ENCODE measurements at regions not wholly inside any gene's neighbourhood (a gene's known extent, or its start where the extent isn't known, plus 50 kb on each side); places are given as distances from the start of the nearest gene placed in this dataset.

DNA sequence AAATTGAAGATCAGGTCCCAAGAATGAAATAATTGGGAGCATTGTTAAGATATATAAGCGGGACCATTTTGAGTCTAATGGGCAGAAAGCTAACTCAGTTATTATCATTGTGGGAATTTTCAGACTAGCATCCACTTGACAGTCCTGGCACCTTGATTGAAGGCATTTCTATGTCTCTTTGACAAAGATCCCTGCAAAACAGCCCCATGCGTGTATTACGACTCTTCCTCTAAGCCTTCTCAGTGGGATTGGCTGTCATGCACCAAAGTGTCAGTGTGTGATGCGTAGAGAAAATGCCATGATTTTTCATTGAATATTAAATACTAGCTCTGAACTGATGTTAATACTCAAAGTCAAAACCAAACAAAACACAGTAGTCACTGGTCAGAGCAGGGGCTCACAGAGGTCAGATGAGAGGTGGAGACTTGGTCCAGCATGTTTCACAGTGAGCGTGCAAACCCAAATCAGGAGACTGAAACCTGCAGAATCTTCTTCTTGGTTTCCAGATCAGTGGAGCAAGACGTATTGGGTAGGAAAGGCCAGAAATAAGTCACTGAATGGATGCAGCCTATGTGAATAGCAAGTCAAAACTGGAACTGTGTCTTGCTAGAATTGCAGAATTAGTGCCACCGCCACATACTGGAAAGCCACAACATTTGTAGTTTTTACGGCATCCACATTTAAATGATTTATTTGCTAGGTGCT is 303.6 kb upstream of the AKR1E2 start:
- DNase-seq = no peak

DNA sequence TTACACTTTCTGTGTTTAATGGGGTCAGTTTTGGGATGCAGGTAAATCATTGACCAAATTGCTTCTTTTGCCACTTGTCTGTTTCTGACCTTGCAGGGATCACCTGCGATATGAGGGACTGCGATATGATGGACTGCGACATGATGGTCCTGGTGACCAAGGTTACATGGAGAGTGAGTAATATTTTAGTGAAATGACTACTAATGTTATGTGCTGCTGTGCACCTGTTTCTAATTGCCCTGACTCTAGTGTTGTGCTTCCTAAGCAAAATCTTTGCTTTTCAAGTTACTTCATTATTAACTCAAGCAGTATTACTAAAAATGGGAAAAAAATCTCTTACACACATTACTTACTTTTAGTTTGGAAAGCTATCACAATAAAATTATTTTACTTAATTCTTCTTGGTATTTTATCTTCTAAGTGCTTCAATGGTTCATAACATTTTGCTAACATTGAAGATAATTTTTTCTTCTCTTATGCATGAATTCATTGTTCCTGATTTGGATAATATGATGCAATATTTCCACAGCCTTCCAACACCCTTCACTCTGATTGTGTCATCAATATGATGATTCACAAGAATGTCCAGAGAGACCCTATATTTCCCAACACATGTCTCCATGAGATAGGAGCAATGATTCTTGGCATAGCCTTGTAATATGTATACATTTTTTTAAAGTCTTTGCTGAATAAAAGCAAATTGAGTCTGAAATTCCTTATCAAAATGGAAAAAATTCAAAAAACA is 306.2 kb upstream of the AKR1E2 start:
- no peak for DNase-seq

- no peak for DNase-seq
Observed at GRCh38 chr10:4517746-4518145, 308.3 kb upstream of the AKR1E2 start.

- DNase-seq = no peak
Observed at GRCh38 chr10:4515721-4516120, 310.3 kb upstream of the AKR1E2 start.

GRCh38 chr10:4514445-4515108 is 311.4 kb upstream of the AKR1E2 start:
- no peak for DNase-seq

DNA sequence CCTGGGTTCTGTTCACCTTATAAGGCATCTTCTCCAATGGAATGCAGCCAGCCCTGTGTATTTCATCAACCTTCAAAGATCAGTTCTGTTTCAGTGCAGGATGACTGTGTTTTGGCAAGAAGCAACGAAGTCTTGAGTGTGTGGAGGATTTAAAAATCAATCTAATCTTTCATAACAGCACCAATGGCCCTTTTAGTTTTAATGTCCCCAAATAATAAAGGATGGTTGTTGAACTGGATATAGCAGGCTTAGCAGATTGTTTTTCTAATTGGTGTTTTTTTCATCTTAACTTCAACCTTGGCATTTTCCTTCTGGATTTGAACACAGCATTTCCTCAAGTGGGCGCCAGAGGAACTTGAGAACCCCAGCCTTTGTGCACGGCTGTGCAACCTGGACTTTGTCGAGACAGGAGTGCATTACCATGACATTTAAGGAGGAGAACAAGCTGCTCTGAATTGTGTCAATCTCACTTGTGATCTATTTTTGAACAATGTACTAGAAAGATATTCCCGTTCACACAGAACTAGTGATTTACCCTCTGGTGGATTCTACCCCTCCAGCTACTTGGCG is 313.3 kb upstream of the AKR1E2 start:
- DNase-seq = no peak

GRCh38 chr10:4512196-4512595 is 313.8 kb upstream of the AKR1E2 start:
- DNase-seq = no peak

DNA sequence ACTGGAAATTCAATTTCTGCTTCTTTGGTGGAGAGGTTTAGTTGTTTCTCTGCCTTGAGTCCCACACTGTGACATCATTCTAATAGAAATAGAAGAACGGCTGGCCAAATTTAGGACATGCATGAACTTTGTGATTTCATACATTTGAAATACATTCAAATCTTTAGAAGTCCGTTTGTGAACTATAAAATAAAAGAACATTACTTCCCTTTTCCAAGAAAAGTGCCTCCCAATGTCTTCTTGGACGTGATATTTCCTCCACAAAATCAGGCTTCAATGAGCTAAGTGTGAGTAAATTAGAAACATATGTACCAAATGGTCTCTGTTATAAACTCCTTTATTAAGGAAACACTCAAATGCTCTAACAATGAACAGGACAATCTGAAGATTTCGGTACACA is 314.5 kb upstream of the AKR1E2 start:
- no peak for DNase-seq

DNA sequence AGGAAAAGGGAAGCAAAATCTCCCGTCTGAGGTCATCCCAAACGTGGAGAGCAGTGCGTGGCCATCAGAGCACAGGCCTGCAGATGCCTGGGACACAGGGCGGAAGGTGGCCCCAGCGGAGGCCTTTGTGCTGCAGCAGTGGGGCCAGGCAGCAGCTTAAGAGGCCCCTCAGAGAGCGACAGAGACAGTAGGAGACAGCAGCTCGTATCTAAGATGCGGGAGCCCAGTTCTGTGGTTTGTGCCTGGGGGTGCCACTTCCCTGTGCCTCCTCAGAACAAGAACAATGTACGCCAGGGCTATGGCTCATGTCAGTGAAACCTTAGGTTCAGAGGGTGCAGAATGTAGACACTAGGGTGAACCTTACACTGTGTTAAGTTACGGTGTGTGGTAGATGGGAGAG is 316.6 kb upstream of the AKR1E2 start:
- DNase-seq = no peak

- DNase-seq = no peak
Observed at GRCh38 chr10:4506095-4506494, 319.9 kb upstream of the AKR1E2 start.

- no peak for DNase-seq
Observed at GRCh38 chr10:4504550-4504949, 321.5 kb upstream of the AKR1E2 start.

- DNase-seq = no peak
Observed at GRCh38 chr10:4503076-4503475, 322.9 kb upstream of the AKR1E2 start.

- no peak for DNase-seq
Observed at GRCh38 chr10:4501306-4501705, 324.7 kb upstream of the AKR1E2 start.

GRCh38 chr10:4498711-4499251 is 327.2 kb upstream of the AKR1E2 start:
- DNase-seq = no peak

GRCh38 chr10:4494551-4494950 is 331.5 kb upstream of the AKR1E2 start:
- no peak for DNase-seq

DNA sequence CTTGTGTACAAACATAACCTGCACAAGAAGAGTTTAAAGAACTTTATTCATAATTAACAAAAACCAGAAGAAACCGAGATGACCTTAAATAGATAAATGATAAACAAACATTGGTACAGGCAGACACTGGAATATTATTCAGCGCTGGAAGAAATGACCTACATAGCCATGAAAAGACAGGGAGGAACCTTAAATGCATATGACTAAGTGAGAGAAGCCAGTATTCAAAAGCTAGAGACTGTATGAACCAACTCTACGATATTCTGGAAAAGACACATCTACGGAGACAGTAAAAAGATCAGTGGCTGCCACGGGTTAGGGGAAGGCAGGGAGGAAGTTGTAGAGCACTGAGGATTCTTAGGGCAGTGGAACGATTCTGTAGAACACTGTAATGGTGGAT is 333.8 kb upstream of the AKR1E2 start:
- DNase-seq = no peak

DNA sequence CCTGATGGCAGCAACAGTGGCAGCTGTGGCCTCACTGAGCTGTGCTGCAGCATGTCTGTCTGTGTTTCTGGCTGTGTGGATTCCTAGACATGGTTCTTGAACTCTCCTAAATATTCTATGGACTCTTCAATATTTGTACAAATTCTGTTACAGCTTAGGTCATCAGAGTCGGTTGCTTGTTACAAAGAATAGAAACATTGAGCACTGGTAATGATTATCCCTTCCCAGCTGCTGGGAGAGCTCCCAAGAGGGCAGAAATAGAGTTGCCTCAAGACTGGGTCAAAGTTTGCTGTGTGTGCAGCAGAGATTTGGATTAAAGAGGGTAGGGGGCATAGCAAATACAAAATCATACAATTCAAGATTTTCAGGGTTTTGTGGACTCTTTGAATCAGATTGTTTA is 337.1 kb upstream of the AKR1E2 start:
- no peak for DNase-seq

DNA sequence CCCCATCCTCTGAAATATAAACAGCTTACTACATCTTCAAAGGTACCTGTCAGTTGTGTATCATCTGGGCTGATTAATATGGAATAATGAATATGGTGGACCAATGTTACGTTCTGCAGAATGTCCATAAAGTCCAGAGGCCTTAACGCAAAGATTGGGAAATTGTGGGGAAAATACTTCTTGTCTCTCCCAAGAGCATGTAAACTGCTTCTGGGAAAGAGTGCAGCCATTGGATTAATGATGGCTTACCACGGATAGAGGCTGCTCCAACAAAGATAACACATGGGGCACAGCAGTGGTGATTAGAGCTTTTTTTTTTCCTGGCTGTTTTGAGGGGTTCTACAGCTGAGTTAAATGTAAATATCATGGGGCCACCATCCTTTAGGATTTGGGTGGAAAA is 340.4 kb upstream of the AKR1E2 start:
- DNase-seq = no peak

GRCh38 chr10:4483811-4484210 is 342.2 kb upstream of the AKR1E2 start:
- no peak for DNase-seq

- DNase-seq = no peak
Observed at GRCh38 chr10:4482659-4483058, 343.3 kb upstream of the AKR1E2 start.

- DNase-seq = no peak
Observed at GRCh38 chr10:4481192-4481591, 344.8 kb upstream of the AKR1E2 start.

DNA sequence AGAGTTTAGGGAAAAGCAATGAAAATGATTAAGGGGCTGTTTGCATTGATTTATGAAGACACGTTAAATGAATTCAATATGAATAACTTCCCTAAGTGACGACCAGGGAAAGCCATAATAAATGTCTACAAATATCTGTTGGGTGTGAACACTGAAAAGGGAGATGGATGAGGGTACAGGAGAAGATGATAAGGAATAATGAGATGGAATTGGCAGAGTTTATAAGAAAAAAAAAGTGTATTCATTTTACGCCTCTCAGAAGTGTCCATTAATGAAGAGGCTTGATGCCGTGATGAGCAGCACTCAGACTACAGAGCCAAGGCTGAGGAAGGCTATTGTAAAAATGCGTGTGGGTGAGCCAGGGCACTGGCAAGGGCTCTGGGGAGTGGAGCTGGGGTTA is 346.7 kb upstream of the AKR1E2 start:
- no peak for DNase-seq

GRCh38 chr10:4477664-4478063 is 348.3 kb upstream of the AKR1E2 start:
- DNase-seq = no peak
